ENCODE measurements at regions not wholly inside any gene's neighbourhood (a gene's known extent, or its start where the extent isn't known, plus 50 kb on each side); places are given as distances from the start of the nearest gene placed in this dataset.

- TF ChIP-seq, protein P1, sequence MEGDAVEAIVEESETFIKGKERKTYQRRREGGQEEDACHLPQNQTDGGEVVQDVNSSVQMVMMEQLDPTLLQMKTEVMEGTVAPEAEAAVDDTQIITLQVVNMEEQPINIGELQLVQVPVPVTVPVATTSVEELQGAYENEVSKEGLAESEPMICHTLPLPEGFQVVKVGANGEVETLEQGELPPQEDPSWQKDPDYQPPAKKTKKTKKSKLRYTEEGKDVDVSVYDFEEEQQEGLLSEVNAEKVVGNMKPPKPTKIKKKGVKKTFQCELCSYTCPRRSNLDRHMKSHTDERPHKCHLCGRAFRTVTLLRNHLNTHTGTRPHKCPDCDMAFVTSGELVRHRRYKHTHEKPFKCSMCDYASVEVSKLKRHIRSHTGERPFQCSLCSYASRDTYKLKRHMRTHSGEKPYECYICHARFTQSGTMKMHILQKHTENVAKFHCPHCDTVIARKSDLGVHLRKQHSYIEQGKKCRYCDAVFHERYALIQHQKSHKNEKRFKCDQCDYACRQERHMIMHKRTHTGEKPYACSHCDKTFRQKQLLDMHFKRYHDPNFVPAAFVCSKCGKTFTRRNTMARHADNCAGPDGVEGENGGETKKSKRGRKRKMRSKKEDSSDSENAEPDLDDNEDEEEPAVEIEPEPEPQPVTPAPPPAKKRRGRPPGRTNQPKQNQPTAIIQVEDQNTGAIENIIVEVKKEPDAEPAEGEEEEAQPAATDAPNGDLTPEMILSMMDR (optimal IDR thresholded peaks at IDR 0.05 in 1 of 3, IDR thresholded peaks at IDR 0.05 in 1 of 3, conservative IDR thresholded peaks at IDR 0.05 in 1 of 3; ENCODE audit: extremely low read depth in 1 of 3, insufficient read depth in 2 of 3, low read length in 3 of 3), result no peak
- TF ChIP-seq EZH2 (IDR thresholded peaks at IDR 0.05; ENCODE audit: low read length), result no peak
These were observed 2354.8 kb upstream of the C9orf72 start for GRCh38 chr9:29928072-29928471.

All from keratinocyte (primary cell).